ENCODE measurements at regions not wholly inside any gene's neighbourhood (a gene's known extent, or its start where the extent isn't known, plus 50 kb on each side); places are given as distances from the start of the nearest gene placed in this dataset.
"Not testable (repeated sequence)": the region's sequence is repeated elsewhere in the genome, so short reads cannot be mapped to it uniquely, and the experiment has no call there.

- Histone ChIP-seq H3K27ac (ENCODE audit: low read depth, low read length) (no peak overlapping the region), H3K27me3 (ENCODE audit: control insufficient read depth, insufficient read depth, low read length) (no peaks in the 10 kb centered on the region), H3K9ac (ENCODE audit: low read depth, low read length) (no peak overlapping the region), H3K4me1 (ENCODE audit: control insufficient read depth, insufficient read depth, low read length) (peaks cover 12% of the 10 kb centered on the region; the same call in 1 of the 2 replicates), H3K36me3 (ENCODE audit: control insufficient read depth, insufficient read depth, low read length) (no peaks in the 10 kb centered on the region), H3K4me3 (ENCODE audit: low read depth, low read length) (no peak overlapping the region), H3K9me3 (ENCODE audit: control insufficient read depth, insufficient read depth, low read length) (no peaks in the 10 kb centered on the region)
Observed at GRCh38 chr1:25008192-25008485, 78.1 kb upstream of the RUNX3 start.

DNA sequence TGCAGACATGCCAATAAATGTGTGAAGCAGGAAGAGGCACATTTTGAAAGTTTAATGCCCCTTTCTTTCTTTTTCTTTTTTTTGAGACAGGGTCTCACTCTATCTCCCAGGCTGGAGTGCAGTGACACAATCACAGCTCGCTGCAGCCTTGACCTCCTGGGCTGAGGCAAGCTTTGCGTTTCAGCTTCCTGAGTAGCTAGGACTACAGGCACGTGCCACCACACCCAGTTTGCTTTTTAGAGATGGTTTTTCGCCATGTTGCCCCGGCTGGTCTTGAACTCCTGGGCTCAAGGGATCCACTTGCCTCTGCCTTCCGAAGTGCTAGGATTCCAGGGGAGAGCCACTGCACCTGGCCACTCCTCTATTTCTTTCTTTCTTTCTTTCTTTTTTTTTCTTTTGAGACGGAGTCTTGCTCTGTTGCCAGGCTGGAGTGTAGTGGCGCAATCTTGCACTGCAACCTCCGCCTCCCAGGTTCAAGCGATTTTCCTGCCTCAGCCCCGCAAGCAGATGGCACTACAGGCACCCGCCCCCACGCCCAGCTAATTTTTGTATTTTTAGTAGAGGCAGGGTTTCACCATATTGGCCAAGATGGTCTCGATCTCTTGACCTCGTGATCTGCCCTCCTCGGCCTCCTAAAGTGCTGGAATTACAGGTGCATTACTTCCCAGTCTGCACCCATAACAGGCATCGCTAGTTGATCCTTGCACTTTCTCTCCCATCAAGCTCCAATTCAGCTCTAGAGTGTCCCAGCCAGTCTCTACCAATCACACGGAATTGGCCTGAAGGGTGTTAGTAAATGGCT, 77.5 kb upstream of the RUNX3 start:
- not testable (repeated sequence) for H3K36me3 ChIP-seq (ENCODE audit: control insufficient read depth, insufficient read depth, low read length); H3K4me3 ChIP-seq (ENCODE audit: low read depth, low read length); H3K9ac ChIP-seq (ENCODE audit: low read depth, low read length); H3K27me3 ChIP-seq (ENCODE audit: control insufficient read depth, insufficient read depth, low read length); H3K9me3 ChIP-seq (ENCODE audit: control insufficient read depth, insufficient read depth, low read length); H3K27ac ChIP-seq (ENCODE audit: low read depth, low read length)
- H3K4me1 ChIP-seq (ENCODE audit: control insufficient read depth, insufficient read depth, low read length), result peaks cover 12% of the 10 kb centered on the region; the same call in 1 of the 2 replicates

DNA sequence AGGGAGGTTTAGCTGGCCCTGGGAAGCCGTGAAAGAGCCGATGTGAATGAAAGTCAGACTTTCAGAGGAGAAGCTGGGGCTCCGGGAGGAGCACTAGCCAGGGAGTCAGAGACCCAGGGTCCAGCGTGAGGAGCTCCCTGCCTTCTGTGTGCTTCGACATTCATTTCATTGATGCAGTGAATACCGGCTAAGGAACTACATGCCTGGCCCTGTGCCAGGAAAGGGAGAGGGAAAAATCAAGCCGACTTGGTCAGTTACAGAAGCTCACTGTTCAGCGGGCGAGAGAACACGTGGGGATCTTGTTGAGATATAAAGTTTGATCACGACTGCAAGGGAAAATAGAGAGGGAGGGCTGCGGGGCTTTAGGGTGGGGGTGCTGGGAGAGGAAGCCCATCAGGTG, 76.7 kb upstream of the RUNX3 start:
- no peaks in the 10 kb centered on the region for H3K27me3 ChIP-seq (ENCODE audit: control insufficient read depth, insufficient read depth, low read length)
- H3K36me3 ChIP-seq (ENCODE audit: control insufficient read depth, insufficient read depth, low read length), result no peaks in the 10 kb centered on the region
- no peak overlapping the region for H3K9ac ChIP-seq (ENCODE audit: low read depth, low read length)
- no peaks in the 10 kb centered on the region for H3K9me3 ChIP-seq (ENCODE audit: control insufficient read depth, insufficient read depth, low read length)
- no peak overlapping the region for H3K27ac ChIP-seq (ENCODE audit: low read depth, low read length)
- H3K4me3 ChIP-seq (ENCODE audit: low read depth, low read length), result no peak overlapping the region
- peaks cover 6% of the 10 kb centered on the region; the same call in 1 of the 2 replicates for H3K4me1 ChIP-seq (ENCODE audit: control insufficient read depth, insufficient read depth, low read length)

DNA sequence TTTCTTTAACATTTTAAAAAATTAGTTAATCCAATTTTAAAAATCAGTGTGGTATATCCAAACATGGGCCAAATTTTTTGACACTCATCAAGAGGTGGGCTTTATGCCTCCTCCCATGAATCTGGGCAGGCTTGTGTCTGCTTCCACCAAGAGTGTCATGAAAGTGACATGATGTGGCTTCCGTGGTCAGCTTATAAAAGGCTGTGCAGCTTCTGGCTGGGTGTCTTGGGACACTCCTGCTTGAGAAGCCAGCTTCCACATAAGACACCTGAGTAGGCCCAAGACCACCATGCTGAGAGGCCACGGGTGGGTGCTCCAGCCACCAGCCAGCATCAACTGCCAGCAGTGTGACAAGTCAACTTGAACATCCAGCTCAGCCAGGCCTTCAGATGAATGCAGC, 74.3 kb upstream of the RUNX3 start:
- no peak overlapping the region for H3K4me3 ChIP-seq (ENCODE audit: low read depth, low read length)
- peaks cover 6% of the 10 kb centered on the region; the same call in 1 of the 2 replicates for H3K4me1 ChIP-seq (ENCODE audit: control insufficient read depth, insufficient read depth, low read length)
- H3K27ac ChIP-seq (ENCODE audit: low read depth, low read length), result no peak overlapping the region
- no peak overlapping the region for H3K9ac ChIP-seq (ENCODE audit: low read depth, low read length)
- no peaks in the 10 kb centered on the region for H3K36me3 ChIP-seq (ENCODE audit: control insufficient read depth, insufficient read depth, low read length)
- H3K9me3 ChIP-seq (ENCODE audit: control insufficient read depth, insufficient read depth, low read length), result no peaks in the 10 kb centered on the region
- no peaks in the 10 kb centered on the region for H3K27me3 ChIP-seq (ENCODE audit: control insufficient read depth, insufficient read depth, low read length)

GRCh38 chr1:25003457-25004190, 73.5 kb upstream of the RUNX3 start:
- Histone ChIP-seq H3K4me1 (ENCODE audit: control insufficient read depth, insufficient read depth, low read length) (peaks cover 6% of the 10 kb centered on the region; the same call in 1 of the 2 replicates), H3K9ac (ENCODE audit: low read depth, low read length) (no peak overlapping the region), H3K36me3 (ENCODE audit: control insufficient read depth, insufficient read depth, low read length) (no peaks in the 10 kb centered on the region)

GRCh38 chr1:25003000-25003399, 72.9 kb upstream of the RUNX3 start:
- H3K9ac ChIP-seq (ENCODE audit: low read depth, low read length), result no peak overlapping the region
- H3K36me3 ChIP-seq (ENCODE audit: control insufficient read depth, insufficient read depth, low read length), result no peaks in the 10 kb centered on the region
- H3K27me3 ChIP-seq (ENCODE audit: control insufficient read depth, insufficient read depth, low read length), result no peaks in the 10 kb centered on the region
- H3K4me1 ChIP-seq (ENCODE audit: control insufficient read depth, insufficient read depth, low read length), result peaks cover 6% of the 10 kb centered on the region; the same call in 1 of the 2 replicates
- H3K9me3 ChIP-seq (ENCODE audit: control insufficient read depth, insufficient read depth, low read length), result no peaks in the 10 kb centered on the region
- H3K27ac ChIP-seq (ENCODE audit: low read depth, low read length), result no peak overlapping the region
- H3K4me3 ChIP-seq (ENCODE audit: low read depth, low read length), result no peak overlapping the region

More at GRCh38 chr1:25003457-25004190, 73.5 kb upstream of the RUNX3 start:
- H3K27ac ChIP-seq (ENCODE audit: low read depth, low read length), result no peak overlapping the region
- H3K27me3 ChIP-seq (ENCODE audit: control insufficient read depth, insufficient read depth, low read length), result no peaks in the 10 kb centered on the region
- no peak overlapping the region for H3K4me3 ChIP-seq (ENCODE audit: low read depth, low read length)
- H3K9me3 ChIP-seq (ENCODE audit: control insufficient read depth, insufficient read depth, low read length), result no peaks in the 10 kb centered on the region

DNA sequence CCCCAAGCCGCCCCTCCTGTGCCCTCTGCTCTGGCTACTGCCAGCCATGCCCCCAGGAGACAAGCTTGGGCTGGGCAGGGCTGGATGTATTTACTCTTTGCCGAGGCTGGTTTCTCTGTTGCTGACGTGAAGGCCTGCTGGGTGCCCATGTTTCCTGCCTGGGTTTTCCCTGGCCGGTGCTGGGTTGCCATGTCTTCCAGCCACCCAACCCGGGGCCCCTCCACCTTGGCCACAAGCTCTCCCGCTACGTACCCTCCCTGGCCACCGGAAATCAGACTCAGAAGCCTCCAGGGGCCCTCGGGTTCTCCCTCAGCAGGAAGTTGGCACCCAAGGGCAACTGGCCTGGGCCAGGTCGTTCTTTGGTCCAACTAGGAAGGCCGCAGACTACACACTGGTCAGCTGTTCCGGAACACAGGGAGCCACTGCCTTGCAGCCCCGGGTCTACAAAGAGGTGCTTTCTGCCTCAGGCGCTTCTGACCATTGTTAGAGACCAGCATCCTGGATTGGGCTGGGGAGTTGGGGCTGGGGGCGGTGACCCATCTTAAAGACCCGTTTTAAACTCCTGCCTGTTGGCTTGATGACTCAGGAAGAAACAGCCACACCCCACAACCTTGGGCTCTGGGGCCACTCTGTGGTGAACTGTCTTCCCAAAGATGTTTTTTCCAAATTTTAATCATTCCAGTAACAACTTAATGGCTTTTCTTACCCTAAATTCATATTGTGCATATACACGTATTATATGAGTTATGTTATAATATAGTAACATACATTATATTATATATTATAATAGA, 71.2 kb upstream of the RUNX3 start:
- no peaks in the 10 kb centered on the region; the same call in 1 of the 2 replicates for H3K4me1 ChIP-seq (ENCODE audit: control insufficient read depth, insufficient read depth, low read length)
- H3K4me3 ChIP-seq (ENCODE audit: low read depth, low read length), result no peak overlapping the region
- H3K27me3 ChIP-seq (ENCODE audit: control insufficient read depth, insufficient read depth, low read length), result no peaks in the 10 kb centered on the region
- no peaks in the 10 kb centered on the region for H3K9me3 ChIP-seq (ENCODE audit: control insufficient read depth, insufficient read depth, low read length)
- H3K27ac ChIP-seq (ENCODE audit: low read depth, low read length), result no peak overlapping the region
- H3K9ac ChIP-seq (ENCODE audit: low read depth, low read length), result no peak overlapping the region
- no peaks in the 10 kb centered on the region for H3K36me3 ChIP-seq (ENCODE audit: control insufficient read depth, insufficient read depth, low read length)

DNA sequence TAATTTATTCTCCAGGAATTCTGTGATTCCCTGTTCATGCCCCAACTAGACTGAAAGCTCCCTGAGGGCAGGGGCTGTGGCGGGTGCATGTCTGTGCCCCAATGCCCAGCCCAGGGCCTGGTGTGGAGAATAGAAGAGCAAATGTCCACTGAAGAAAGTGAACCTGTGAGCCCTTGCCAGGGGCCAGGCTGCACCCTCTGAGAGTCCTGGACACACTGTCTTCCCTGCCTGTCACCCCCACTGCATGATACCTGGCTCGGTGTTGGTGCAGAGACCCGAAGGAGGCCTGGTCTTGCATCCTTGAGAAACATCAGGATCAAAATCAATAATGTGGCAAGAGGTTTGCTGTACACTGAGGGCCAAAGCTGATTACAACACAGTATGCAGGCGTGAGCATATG, 69.8 kb upstream of the RUNX3 start:
- Histone ChIP-seq H3K9ac (ENCODE audit: low read depth, low read length) (no peak overlapping the region), H3K4me3 (ENCODE audit: low read depth, low read length) (no peak overlapping the region), H3K36me3 (ENCODE audit: control insufficient read depth, insufficient read depth, low read length) (no peaks in the 10 kb centered on the region), H3K27ac (ENCODE audit: low read depth, low read length) (no peak overlapping the region), H3K9me3 (ENCODE audit: control insufficient read depth, insufficient read depth, low read length) (no peaks in the 10 kb centered on the region), H3K27me3 (ENCODE audit: control insufficient read depth, insufficient read depth, low read length) (no peaks in the 10 kb centered on the region), H3K4me1 (ENCODE audit: control insufficient read depth, insufficient read depth, low read length) (no peaks in the 10 kb centered on the region)

DNA sequence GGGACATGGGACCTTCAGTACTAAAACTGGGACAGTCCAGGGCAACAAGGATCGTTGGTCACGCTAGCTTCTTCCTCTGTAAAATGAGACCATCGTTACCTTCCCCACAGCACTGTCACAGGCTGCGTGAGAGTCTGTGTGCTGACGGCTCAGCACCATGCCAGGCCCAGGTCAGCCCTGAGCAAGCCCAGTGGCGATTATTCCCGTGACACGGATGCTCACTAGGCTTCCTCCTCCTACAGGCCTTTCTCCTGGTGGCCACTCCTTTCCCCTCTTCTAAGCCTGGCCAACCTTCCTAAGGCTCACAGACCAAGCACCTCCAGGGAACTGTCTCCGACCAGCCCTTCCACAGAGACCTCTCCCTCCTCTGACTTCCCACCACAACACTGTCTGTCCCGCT, 69.3 kb upstream of the RUNX3 start:
- no peaks in the 10 kb centered on the region for H3K36me3 ChIP-seq (ENCODE audit: control insufficient read depth, insufficient read depth, low read length)
- H3K9ac ChIP-seq (ENCODE audit: low read depth, low read length), result no peak overlapping the region
- no peaks in the 10 kb centered on the region for H3K27me3 ChIP-seq (ENCODE audit: control insufficient read depth, insufficient read depth, low read length)
- H3K9me3 ChIP-seq (ENCODE audit: control insufficient read depth, insufficient read depth, low read length), result no peaks in the 10 kb centered on the region
- no peak overlapping the region for H3K27ac ChIP-seq (ENCODE audit: low read depth, low read length)
- no peak overlapping the region for H3K4me3 ChIP-seq (ENCODE audit: low read depth, low read length)
- no peaks in the 10 kb centered on the region for H3K4me1 ChIP-seq (ENCODE audit: control insufficient read depth, insufficient read depth, low read length)

DNA sequence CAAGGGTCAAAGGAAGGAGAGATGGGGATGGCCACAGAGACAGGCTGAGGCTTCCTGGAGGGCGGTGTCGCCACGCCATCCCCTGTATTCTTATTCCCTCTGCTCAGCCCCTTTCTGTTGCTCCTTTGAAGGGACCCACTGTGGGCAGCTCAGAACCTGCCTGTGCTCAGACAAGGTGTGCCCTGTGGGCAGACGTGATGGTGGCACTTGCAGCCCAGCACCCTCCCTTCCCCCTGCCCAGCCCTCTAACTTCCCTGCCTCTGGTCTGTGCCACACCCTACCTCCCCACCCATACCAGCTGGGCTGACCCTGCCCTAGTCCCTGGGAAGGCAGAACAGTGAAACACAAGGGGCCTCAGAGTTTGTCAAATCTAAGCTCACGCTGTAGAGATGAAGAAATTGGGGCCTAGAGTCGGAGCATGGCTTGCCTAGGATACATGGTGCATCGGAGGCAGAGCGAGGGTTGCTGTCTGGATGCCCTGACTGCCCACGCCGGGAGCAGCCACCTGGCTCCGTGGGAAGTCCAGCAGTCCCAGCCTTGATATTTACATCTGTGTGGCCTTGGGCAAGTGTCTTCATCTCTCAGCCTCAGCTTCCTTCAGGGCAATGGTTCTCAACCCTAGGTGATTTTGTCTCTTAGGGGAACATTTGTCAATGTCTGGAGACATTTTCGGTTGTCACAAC, 68.6 kb upstream of the RUNX3 start:
- H3K4me3 ChIP-seq (ENCODE audit: low read depth, low read length), result no peak overlapping the region
- H3K9me3 ChIP-seq (ENCODE audit: control insufficient read depth, insufficient read depth, low read length), result no peaks in the 10 kb centered on the region
- no peaks in the 10 kb centered on the region for H3K27me3 ChIP-seq (ENCODE audit: control insufficient read depth, insufficient read depth, low read length)
- H3K9ac ChIP-seq (ENCODE audit: low read depth, low read length), result no peak overlapping the region
- no peak overlapping the region for H3K27ac ChIP-seq (ENCODE audit: low read depth, low read length)
- H3K4me1 ChIP-seq (ENCODE audit: control insufficient read depth, insufficient read depth, low read length), result no peaks in the 10 kb centered on the region
- H3K36me3 ChIP-seq (ENCODE audit: control insufficient read depth, insufficient read depth, low read length), result no peaks in the 10 kb centered on the region
